ENCODE measurements at regions not wholly inside any gene's neighbourhood (a gene's known extent, or its start where the extent isn't known, plus 50 kb on each side); places are given as distances from the start of the nearest gene placed in this dataset.

- Histone ChIP-seq H3K27ac (ENCODE audit: low read length) (no peak overlapping the region), H3K4me3 (ENCODE audit: low read depth in 1 of 2, low read length in 2 of 2) (no peak overlapping the region), H2AFZ (ENCODE audit: low read depth, low read length) (no peak overlapping the region), H3K9me3 (ENCODE audit: insufficient read depth, low read length, severe bottlenecking) (no peaks in the 10 kb centered on the region), H3K4me2 (ENCODE audit: insufficient read depth, low read length) (no peak overlapping the region), H3K4me1 (ENCODE audit: insufficient read depth, low read length) (no peaks in the 10 kb centered on the region), H3K9ac (ENCODE audit: low read depth, low read length) (no peak overlapping the region), H3K27me3 (ENCODE audit: insufficient read depth, low read length, poor library complexity) (no peaks in the 10 kb centered on the region), H3K79me2 (ENCODE audit: insufficient read depth, low read length) (no peaks in the 10 kb centered on the region), H3K36me3 (ENCODE audit: insufficient read depth, low read length) (no peaks in the 10 kb centered on the region), H4K20me1 (ENCODE audit: insufficient read depth, low read length) (no peaks in the 10 kb centered on the region)
- no peak for TF ChIP-seq CTCF (IDR thresholded peaks at IDR 0.05; ENCODE audit: borderline replicate concordance, extremely low read depth, low read length, poor library complexity, severe bottlenecking)
- no peak for TF ChIP-seq EZH2 (IDR thresholded peaks at IDR 0.05; ENCODE audit: borderline replicate concordance, low read depth, low read length, severe bottlenecking)
- DNase-seq (no peak), ATAC-seq (ENCODE audit: insufficient read depth, low read depth) (no peak)
Observed at GRCh38 chr4:127188847-127189246, 443.9 kb upstream of the INTU start.

GRCh38 chr4:127194281-127194680 lies 438.5 kb upstream of the INTU start:
- H3K9me3 ChIP-seq (ENCODE audit: insufficient read depth, low read length, severe bottlenecking) = no peaks in the 10 kb centered on the region
- peaks cover 3% of the 10 kb centered on the region for H3K27me3 ChIP-seq (ENCODE audit: insufficient read depth, low read length, poor library complexity)
- no peak overlapping the region for H2AFZ ChIP-seq (ENCODE audit: low read depth, low read length)
- ATAC-seq (ENCODE audit: insufficient read depth, low read depth) (no peak), DNase-seq (no peak)
- no peaks in the 10 kb centered on the region for H3K36me3 ChIP-seq (ENCODE audit: insufficient read depth, low read length)
- no peaks in the 10 kb centered on the region for H3K79me2 ChIP-seq (ENCODE audit: insufficient read depth, low read length)
- no peaks in the 10 kb centered on the region for H4K20me1 ChIP-seq (ENCODE audit: insufficient read depth, low read length)
- TF ChIP-seq CTCF (IDR thresholded peaks at IDR 0.05; ENCODE audit: borderline replicate concordance, extremely low read depth, low read length, poor library complexity, severe bottlenecking) = no peak
- TF ChIP-seq EZH2 (IDR thresholded peaks at IDR 0.05; ENCODE audit: borderline replicate concordance, low read depth, low read length, severe bottlenecking) = no peak
- H3K27ac ChIP-seq (ENCODE audit: low read length) = no peak overlapping the region
- no peak overlapping the region for H3K9ac ChIP-seq (ENCODE audit: low read depth, low read length)
- no peaks in the 10 kb centered on the region for H3K4me1 ChIP-seq (ENCODE audit: insufficient read depth, low read length)
- no peak overlapping the region for H3K4me2 ChIP-seq (ENCODE audit: insufficient read depth, low read length)
- no peak overlapping the region for H3K4me3 ChIP-seq (ENCODE audit: low read depth in 1 of 2, low read length in 2 of 2)

- TF ChIP-seq EZH2 (IDR thresholded peaks at IDR 0.05; ENCODE audit: borderline replicate concordance, low read depth, low read length, severe bottlenecking) (no peak), CTCF (IDR thresholded peaks at IDR 0.05; ENCODE audit: borderline replicate concordance, extremely low read depth, low read length, poor library complexity, severe bottlenecking) (no peak)
- no peaks in the 10 kb centered on the region for H4K20me1 ChIP-seq (ENCODE audit: insufficient read depth, low read length)
- H3K4me2 ChIP-seq (ENCODE audit: insufficient read depth, low read length) = no peak overlapping the region
- no peak overlapping the region for H3K9ac ChIP-seq (ENCODE audit: low read depth, low read length)
- H3K36me3 ChIP-seq (ENCODE audit: insufficient read depth, low read length) = no peaks in the 10 kb centered on the region
- H2AFZ ChIP-seq (ENCODE audit: low read depth, low read length) = no peak overlapping the region
- H3K4me3 ChIP-seq (ENCODE audit: low read depth in 1 of 2, low read length in 2 of 2) = no peak overlapping the region
- no peak for DNase-seq
- no peak overlapping the region for H3K27ac ChIP-seq (ENCODE audit: low read length)
- peaks cover 3% of the 10 kb centered on the region for H3K27me3 ChIP-seq (ENCODE audit: insufficient read depth, low read length, poor library complexity)
- ATAC-seq (ENCODE audit: insufficient read depth, low read depth) = no peak
- no peaks in the 10 kb centered on the region for H3K9me3 ChIP-seq (ENCODE audit: insufficient read depth, low read length, severe bottlenecking)
- no peaks in the 10 kb centered on the region for H3K79me2 ChIP-seq (ENCODE audit: insufficient read depth, low read length)
- no peaks in the 10 kb centered on the region for H3K4me1 ChIP-seq (ENCODE audit: insufficient read depth, low read length)
Observed at GRCh38 chr4:127196655-127197352, 436.0 kb upstream of the INTU start.
